GM19372 (cell line): ENCODE measurements at regions not wholly inside any gene's neighbourhood (a gene's known extent, or its start where the extent isn't known, plus 50 kb on each side); places are given as distances from the start of the nearest gene placed in this dataset.
"Not testable (repeated sequence)": the region's sequence is repeated elsewhere in the genome, so short reads cannot be mapped to it uniquely, and the experiment has no call there.

ENCODE experiments used
- ATAC-seq: cut with Tn5 transposase; IDR thresholded peaks from one replicate; pipeline ENCODE4 v1.9.1; 2021; ENCODE audit warnings: mild to moderate bottlenecking, low read depth, moderate library complexity; ENCODE audit not compliant: unreplicated experiment

- ATAC-seq = not testable (repeated sequence)
These were observed 320.5 kb upstream of the PLGLB1 start for GRCh38 chr2:87342175-87342574.

DNA sequence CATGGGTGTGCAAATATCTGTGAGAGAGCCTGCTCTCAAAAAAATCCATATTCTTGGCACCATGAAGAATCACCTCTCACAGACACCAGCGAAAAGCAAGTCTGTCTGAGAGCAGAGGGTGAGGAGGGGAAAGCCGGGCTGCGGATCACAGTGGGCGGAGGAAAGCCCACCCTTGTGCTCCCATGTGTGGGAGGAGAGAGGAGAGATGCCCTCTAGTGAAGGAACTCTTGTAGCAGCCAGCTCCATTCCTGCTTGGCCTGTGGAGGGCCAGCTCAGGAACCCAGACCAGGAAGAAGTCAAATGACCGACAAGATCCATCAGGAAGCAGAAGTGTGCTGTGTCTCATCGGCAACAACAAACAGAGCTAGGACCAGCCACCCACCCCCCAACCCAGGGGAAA, 321.7 kb upstream of the PLGLB1 start:
- not testable (repeated sequence) for ATAC-seq

DNA sequence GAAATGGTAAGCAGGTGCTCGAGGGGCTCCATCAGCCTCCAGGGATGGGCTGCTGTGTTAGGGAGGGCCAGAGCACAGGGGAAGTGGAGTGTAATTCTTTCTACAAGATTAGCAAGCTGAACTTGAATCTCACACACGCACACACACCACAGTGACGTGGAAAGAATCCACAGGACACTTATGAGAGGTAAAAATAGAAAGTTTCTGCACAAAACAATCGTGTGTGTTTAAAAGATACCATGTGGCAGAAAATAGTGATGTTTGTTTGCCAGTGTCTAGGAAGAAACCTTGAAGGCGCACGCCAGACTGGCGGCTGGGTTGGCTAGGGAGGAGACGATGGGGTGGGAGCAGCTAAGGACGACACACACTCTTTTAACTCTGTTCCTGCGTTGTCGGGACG, 323.6 kb upstream of the PLGLB1 start:
- not testable (repeated sequence) for ATAC-seq

DNA sequence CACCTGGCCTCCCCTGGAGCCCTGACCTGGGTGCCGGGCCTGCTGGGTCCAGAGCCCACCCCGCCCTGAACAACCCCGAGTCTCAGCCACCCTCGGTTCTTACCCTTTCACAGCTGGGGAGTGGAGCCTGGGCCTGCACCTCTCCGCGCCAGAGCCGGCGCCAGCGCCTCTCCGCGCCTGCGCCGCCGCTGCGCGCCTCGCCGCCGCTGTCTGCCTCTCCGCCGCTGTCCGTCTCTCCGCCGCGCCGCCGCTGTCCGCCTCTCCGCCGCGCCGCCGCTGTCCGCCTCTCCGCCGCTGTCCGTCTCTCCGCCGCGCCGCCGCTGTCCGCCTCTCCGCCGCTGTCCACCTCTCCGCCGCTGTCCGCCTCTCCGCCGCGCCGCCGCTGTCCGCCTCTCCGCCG, 326.9 kb upstream of the PLGLB1 start:
- ATAC-seq = not testable (repeated sequence)

DNA sequence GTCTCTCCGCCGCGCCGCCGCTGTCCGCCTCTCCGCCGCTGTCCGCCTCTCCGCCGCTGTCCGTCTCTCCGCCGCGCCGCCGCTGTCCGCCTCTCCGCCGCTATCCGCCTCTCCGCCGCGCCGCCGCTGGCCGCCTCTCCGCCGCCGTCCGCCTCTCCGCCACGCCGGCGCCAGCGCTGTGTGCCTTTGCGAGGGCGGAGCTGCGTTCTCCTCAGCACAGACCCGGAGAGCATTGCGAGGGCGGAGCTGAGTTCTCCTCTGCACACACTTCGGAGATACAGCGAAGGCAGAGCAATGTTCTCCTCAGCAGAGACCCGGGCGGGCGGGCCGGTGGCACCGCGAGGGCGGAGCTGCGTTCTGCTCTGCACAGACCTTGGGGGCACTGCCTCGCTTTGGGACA, 327.4 kb upstream of the PLGLB1 start:
- ATAC-seq = not testable (repeated sequence)

GRCh38 chr2:87352178-87352934, 330.7 kb upstream of the PLGLB1 start:
- ATAC-seq = not testable (repeated sequence)

DNA sequence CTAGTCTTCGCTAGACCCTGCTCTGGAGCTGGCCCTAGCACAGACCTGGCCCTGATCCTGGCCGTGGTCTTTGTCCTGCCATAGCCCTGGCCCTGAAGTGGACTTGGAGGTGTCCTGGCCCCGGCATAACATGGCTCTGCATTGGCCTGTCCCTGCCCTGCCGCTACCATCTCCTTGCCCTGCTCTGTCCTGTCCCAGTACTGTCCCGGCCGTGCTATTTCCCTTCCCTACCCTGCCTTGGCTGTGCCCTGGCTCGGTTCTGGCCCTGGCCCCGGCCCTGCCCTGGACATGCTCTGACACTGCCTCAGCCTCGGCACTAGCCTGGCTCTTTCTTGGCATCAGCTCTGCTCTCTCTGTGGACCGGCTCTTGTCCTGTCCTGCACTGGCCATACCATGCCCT, 331.8 kb upstream of the PLGLB1 start:
- not testable (repeated sequence) for ATAC-seq

GRCh38 chr2:87354102-87354501, 332.5 kb upstream of the PLGLB1 start:
- not testable (repeated sequence) for ATAC-seq

GRCh38 chr2:87360250-87360649, 338.6 kb upstream of the PLGLB1 start:
- not testable (repeated sequence) for ATAC-seq

- not testable (repeated sequence) for ATAC-seq
These were observed 339.3 kb upstream of the PLGLB1 start for GRCh38 chr2:87360927-87361326.

DNA sequence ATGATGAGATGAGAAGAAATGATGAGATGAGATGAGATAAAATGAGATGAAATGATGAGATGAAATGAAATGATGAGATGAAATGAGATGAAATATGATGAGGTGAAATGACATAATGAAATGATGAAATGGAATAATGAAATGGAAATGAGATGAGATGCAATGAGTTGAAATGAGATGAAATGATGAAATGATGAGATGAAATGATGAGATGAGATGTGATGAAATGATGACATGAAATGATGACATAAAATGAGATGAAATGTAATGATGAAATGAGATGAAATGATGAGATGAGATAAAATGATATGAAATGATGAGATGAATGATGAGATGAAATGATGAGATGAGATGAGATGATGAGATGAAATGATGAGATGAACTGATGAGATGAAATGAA, 340.2 kb upstream of the PLGLB1 start:
- not testable (repeated sequence) for ATAC-seq

DNA sequence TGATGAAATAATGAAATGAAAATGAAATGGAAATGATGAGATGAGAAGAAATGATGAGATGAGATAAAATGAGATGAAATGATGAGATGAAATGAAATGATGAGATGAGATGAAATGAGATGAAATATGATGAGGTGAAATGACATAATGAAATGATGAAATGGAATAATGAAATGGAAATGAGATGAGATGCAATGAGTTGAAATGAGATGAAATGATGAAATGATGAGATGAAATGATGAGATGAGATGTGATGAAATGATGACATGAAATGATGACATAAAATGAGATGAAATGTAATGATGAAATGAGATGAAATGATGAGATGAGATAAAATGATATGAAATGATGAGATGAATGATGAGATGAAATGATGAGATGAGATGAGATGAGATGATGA, 342.7 kb upstream of the PLGLB1 start:
- not testable (repeated sequence) for ATAC-seq

DNA sequence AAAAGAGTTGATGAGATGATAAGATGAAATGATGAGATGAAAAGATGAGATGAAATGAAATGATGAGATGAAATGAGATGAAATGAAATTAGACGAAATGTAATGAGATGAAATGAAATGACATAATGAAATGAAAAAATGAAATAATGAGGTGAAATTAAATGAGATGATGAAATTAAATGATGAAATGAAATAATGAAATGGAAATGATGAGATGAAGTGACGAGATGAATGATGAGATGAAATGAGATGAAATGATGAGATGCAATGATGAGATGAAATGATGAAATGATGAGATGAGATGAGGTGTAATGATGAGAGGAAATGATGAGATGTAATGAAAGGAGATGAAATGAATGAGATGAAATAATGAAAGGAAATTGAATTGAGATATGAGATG, 343.4 kb upstream of the PLGLB1 start:
- not testable (repeated sequence) for ATAC-seq

DNA sequence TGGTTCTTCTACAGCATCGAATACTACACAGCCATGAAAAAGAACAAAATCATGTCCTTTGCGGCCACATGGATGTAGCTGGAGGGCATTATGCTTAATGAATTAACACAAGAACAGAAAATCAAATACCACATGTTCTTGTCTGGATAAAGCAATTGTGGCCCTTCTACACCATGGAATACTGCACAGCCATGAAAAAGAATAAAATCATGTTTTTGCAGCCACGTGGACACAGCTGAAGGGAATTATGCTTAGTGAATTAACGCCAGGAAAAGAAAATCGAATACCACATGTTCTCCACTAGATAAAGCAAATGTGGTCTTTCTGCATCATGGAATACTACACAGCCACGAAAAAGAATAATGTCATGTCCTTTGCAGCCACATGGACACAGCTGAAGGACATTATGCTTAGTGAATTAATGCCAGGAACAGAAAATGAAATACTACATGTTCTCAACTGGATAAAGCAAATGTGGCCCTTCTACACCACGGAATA, 361.8 kb upstream of the PLGLB2 start:
- ATAC-seq = not testable (repeated sequence)

- ATAC-seq = not testable (repeated sequence)
These were observed 352.1 kb upstream of the PLGLB2 start for GRCh38 chr2:87395784-87396183.

DNA sequence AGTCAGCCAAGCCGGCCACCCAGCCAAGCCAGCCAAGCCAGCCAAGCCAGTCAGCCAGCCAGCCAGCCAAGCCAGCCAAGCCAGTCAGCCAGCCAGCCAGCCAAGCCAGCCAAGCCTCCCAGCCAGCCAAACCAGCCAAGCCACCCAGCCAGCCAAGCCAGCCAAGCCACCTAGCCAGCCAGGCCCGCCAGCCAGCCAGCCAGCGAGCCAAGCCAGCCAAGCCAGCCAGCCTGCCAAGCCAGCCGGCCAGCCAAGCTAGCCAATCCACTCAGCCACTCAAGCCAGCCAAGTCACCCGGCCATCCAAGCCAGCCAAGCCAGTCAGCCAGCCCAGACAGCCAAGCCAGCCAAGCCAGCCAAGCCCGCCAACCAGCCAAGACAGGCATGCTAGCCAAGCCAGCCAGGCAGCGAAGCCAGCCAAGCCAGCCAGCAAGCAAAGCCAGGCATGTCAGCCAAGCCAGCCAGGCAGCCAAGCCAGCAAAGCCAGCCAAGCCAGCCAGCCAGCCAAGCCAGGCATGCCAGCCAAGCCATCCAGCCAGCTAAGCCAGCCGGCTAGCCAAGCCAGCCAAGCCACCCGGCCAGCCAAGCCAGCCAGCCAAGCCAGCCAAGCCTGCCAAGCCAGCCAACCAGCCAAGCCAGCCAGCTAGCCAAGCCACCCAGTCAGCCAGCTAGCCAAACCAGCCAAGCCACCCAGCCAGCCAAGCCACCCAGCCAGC, 351.2 kb upstream of the PLGLB2 start:
- ATAC-seq = not testable (repeated sequence)

- not testable (repeated sequence) for ATAC-seq
These were observed 350.4 kb upstream of the PLGLB2 start for GRCh38 chr2:87397276-87398065.

DNA sequence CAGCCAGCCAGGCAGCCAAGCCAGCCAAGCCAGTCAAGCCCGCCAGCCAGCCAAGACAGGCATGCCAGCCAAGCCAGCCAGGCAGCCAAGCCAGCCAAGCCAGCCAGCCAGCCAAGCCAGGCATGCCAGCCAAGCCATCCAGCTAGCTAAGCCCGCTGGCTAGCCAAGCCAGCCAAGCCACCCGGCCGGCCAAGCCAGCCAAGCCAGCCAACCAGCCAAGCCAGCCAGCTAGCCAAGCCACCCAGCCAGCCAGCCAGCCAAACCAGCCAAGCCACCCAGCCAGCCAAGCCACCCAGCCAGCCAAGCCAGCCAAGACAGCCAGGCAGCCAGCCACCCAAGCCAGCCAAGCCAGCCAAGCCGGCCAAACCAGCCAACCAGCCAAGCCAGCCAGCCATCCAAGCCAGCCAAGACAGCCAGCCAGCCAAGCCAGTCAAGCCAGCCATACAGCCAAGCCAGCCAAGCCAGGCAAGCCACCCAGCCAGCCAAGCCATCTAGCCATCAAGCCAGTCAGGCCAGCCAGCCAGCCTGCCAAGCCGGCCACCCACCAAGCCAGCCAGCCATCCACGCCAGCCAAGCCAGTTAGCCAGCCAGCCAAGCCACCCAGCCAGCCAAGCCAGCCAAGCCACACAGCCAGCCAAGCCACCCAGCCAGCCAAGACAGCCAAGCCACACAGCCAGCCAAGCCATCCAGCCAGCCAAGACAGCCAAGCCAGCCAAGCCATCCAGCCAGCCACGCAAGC, 349.2 kb upstream of the PLGLB2 start:
- not testable (repeated sequence) for ATAC-seq

DNA sequence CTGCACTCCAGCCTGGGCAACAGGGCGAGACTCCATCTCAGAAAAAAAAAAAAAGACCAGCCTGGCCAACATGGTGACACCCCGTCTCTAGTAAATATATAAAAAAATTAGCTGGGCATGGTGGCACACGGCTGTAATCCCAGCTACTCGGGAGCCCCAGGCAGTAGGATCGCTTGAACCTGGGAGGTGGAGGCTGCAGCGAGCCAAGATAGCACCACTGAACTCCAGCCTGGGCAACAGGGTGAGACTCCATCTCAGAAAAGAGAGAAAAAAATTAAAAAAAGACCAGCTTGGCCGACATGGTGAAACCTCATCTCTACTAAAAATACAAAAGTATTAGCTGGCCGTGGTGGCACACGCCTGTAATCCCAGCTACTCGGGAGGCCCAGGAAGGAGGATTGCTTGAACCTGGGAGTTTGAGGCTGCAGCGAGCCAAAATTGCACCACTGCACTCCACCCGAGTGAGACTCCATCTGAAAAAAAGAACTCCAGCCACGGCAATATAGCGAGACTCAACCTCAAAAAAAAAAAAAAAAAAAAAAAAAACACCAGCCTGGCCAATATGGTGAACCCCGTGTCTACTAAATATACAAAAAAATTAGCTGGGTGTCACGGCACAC, 346.1 kb upstream of the PLGLB2 start:
- ATAC-seq = no peak

DNA sequence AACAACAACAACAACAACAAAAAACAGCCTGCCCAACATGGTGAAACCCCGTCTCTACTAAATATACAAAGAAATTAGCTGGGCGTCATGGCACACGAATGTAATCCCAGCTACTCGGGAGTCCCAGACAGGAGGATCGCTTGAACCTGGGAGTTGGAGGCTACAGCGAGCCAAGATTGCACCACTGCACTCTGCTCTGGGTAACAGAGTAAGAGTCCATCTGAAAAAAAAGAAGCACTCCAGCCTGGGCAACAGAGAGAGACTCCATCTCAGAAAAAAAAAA, 344.1 kb upstream of the PLGLB2 start:
- no peak for ATAC-seq
